SU-DHL-6 (cell line): ENCODE measurements at regions not wholly inside any gene's neighbourhood (a gene's known extent, or its start where the extent isn't known, plus 50 kb on each side); places are given as distances from the start of the nearest gene placed in this dataset.

Experiments used
- H2AFZ ChIP-seq: fragments of 200-600 bp; sonication (generic); 2 replicates; pipeline ENCODE4 v1.6.1; 2014; ENCODE audit warnings: low read depth, mild to moderate bottlenecking, moderate library complexity, mixed read lengths, antibody characterized with exemption, low read length; ENCODE audit not compliant: severe bottlenecking
- H3F3A ChIP-seq: fragments of 200-600 bp; shearing (Covaris generic); 2 replicates; pipeline ENCODE4 v1.6.0; 2016; ENCODE audit warnings: antibody characterized with exemption, mild to moderate bottlenecking; ENCODE audit not compliant: insufficient read depth
- H3K27ac ChIP-seq: fragments of 200-600 bp; sonication (generic); 2 replicates; pipeline ENCODE4 v1.5.1; 2016; ENCODE audit warnings: low read depth, mild to moderate bottlenecking, low read length, moderate library complexity, mixed read lengths
- H3K27me3 ChIP-seq: fragments of 200-600 bp; sonication (generic), shearing (Covaris generic); 2 replicates; pipeline ENCODE4 v1.6.0; 2014; ENCODE audit warnings: mild to moderate bottlenecking, low read length
- H3K36me3 ChIP-seq: fragments of 200-600 bp; sonication (generic); 2 replicates; pipeline ENCODE4 v1.6.1; 2014; ENCODE audit warnings: mild to moderate bottlenecking, low read length, mixed read lengths
- H3K4me2 ChIP-seq: fragments of 300-600, 200-600 bp; shearing (Covaris generic), sonication (generic); 2 replicates; pipeline ENCODE4 v1.6.0; 2014; ENCODE audit warnings: low read length, low read depth, mild to moderate bottlenecking; ENCODE audit not compliant: poor library complexity, severe bottlenecking
- H3K4me3 ChIP-seq: fragments of 200-600 bp; sonication (generic); 2 replicates; pipeline ENCODE4 v1.5.1; 2014; ENCODE audit warnings: antibody characterized with exemption, low read length, mild to moderate bottlenecking, mixed read lengths; ENCODE audit not compliant: insufficient read depth, poor library complexity, severe bottlenecking
- H3K79me2 ChIP-seq: fragments of 200-600 bp; sonication (generic); 2 replicates; pipeline ENCODE4 v1.6.1; 2014; ENCODE audit warnings: mild to moderate bottlenecking, low read length, moderate library complexity; ENCODE audit not compliant: insufficient read depth
- H3K9ac ChIP-seq: fragments of 200-600 bp; sonication (generic); 2 replicates; pipeline ENCODE4 v1.7.0; 2014; ENCODE audit warnings: mild to moderate bottlenecking, low read length
- H3K9me2 ChIP-seq: fragments of 200-600 bp; sonication (generic); replicated peaks from 2 replicates; pipeline ENCODE4 v1.6.1; 2014; ENCODE audit warnings: low read length; ENCODE audit not compliant: insufficient read depth
- H3K9me3 ChIP-seq: fragments of 200-600 bp; sonication (generic); 2 replicates; pipeline ENCODE4 v1.6.1; 2014; ENCODE audit warnings: low read length, mixed read lengths; ENCODE audit not compliant: insufficient read depth
- H4K20me1 ChIP-seq: fragments of 200-600 bp; sonication (generic); 2 replicates; pipeline ENCODE4 v1.6.1; 2014; ENCODE audit warnings: low read depth, mild to moderate bottlenecking, antibody characterized with exemption, low read length, moderate library complexity, mixed read lengths
- EZH2phosphoT487 ChIP-seq: fragments of 200-600 bp; sonication (generic), shearing (Covaris generic); conservative IDR thresholded peaks from 2 replicates; pipeline ENCODE4 v1.6.1; 2018; ENCODE audit warnings: mild to moderate bottlenecking, antibody characterized with exemption, low read length, moderate library complexity, mixed read lengths
- TF ChIP-seq, protein P1 (sequence below): fragments of 200-600 bp; sonication (generic); IDR thresholded peaks from one replicate; pipeline ENCODE4 v1.5.1; 2017; ENCODE audit warnings: antibody characterized with exemption, mild to moderate bottlenecking, low read length, moderate library complexity; ENCODE audit not compliant: insufficient read depth, poor library complexity, severe bottlenecking

DNA sequence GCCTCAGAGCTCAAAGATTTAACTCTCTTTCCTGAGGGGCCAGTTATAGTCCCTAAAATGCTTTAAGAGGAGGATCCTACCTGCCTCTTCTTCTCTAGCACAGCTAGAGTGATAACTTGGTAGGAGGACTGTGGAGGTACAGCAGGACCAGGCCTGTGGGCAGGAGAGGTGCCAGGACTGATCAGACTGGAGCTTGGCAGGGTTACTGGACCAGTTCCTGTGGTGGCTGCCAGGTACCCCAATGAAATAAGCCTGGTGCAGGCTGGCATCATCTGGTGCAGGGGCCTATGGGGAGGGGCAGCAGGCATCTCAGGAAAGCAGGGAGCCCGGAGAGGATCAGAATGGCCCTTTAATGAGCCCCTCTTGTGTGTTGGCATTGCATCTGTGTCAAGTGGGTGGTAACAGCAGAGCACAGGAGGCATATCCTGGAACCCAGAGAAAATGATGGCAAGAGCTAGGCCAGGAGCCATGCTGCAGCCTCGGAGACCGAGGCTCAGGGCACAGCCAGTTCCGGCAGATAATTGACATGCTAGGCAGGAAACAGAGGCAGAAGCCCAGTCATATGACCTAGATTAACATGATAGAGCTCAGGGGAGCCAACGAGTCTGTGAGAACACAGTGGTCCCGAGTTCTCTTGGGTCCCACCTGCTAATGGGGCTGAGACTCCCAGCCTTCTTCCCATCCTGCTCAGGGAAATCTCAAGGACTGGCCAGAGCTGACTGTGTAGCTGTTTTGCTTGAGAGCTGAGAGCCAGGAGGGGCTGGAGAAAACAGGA, 187.5 kb upstream of the ZBED5 start:
- H3K9ac ChIP-seq: no peak overlapping the region
- no peaks in the 10 kb centered on the region for H3F3A ChIP-seq
- H3K79me2 ChIP-seq: no peaks in the 10 kb centered on the region
- H3K9me2 ChIP-seq: no peaks in the 10 kb centered on the region
- no peaks in the 10 kb centered on the region for H3K36me3 ChIP-seq
- no peaks in the 10 kb centered on the region for H3K27me3 ChIP-seq
- H3K27ac ChIP-seq: no peak overlapping the region
- H2AFZ ChIP-seq: no peak overlapping the region
- no peaks in the 10 kb centered on the region for H3K9me3 ChIP-seq
- H4K20me1 ChIP-seq: no peaks in the 10 kb centered on the region
- no peak overlapping the region for H3K4me2 ChIP-seq
- TF ChIP-seq EZH2phosphoT487: no peak
- TF ChIP-seq, protein P1, sequence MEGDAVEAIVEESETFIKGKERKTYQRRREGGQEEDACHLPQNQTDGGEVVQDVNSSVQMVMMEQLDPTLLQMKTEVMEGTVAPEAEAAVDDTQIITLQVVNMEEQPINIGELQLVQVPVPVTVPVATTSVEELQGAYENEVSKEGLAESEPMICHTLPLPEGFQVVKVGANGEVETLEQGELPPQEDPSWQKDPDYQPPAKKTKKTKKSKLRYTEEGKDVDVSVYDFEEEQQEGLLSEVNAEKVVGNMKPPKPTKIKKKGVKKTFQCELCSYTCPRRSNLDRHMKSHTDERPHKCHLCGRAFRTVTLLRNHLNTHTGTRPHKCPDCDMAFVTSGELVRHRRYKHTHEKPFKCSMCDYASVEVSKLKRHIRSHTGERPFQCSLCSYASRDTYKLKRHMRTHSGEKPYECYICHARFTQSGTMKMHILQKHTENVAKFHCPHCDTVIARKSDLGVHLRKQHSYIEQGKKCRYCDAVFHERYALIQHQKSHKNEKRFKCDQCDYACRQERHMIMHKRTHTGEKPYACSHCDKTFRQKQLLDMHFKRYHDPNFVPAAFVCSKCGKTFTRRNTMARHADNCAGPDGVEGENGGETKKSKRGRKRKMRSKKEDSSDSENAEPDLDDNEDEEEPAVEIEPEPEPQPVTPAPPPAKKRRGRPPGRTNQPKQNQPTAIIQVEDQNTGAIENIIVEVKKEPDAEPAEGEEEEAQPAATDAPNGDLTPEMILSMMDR: no peak
- H3K4me3 ChIP-seq: no peak overlapping the region

DNA sequence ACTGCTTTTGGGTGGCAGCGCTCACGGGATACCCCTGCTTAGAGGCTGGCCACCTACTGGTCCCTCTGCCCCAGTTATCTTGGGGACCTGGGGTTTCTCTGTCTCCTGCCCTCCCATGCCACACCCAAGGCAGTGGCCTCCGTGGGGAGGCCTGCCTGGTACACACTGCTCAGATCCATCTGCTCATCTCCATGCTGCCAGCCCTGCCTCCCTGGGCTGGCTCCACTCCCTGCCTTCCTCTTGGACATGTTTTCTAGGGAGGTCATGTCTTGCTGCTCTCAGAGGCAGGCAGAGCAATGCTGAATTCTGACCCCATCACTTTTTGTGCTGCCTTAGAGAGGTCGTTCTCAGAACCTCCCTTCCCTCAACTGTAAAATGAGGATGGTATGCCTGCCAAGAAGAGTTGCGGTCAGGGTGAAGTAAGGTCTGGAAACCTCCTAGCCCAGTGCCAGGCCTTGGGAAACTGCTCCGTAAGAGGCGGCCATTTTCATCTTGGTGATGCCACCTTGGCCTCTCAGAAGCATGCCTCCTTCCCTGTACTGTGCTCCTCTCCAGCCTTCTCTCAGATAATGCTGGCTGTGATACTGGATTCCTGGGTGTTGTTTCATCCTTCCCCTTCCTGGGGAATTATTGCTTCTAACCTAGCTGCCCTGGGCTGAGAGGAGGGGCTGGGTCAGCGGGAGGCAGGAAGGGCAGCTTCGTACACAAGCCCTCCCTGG, 186.4 kb upstream of the ZBED5 start:
- Histone ChIP-seq H3K36me3 (no peaks in the 10 kb centered on the region), H3K9me3 (no peaks in the 10 kb centered on the region)

DNA sequence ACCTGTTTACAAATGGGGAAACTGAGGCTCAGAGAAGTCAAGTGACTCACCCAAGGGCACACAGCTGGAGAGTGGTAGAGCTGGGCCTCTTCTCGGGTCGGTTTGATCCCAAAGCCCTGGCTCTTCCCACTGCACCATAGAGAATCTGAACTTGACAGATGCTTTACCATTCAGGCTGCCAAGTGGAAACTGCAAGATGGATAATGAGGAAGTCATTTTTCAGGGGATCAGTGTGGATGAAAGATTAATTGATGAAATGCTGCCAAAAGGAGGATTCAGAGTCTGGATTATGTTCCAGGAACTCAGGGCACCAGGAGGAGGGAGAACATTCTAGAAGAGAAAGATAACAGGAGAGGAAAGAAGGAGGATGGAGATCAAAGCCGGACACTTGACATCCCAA, 185.9 kb upstream of the ZBED5 start:
- no peaks in the 10 kb centered on the region for H3K27me3 ChIP-seq
- no peaks in the 10 kb centered on the region for H3F3A ChIP-seq
- H4K20me1 ChIP-seq: no peaks in the 10 kb centered on the region
- TF ChIP-seq EZH2phosphoT487: no peak
- TF ChIP-seq, protein P1: no peak
- H2AFZ ChIP-seq: no peak overlapping the region
- no peak overlapping the region for H3K27ac ChIP-seq
- H3K4me3 ChIP-seq: no peak overlapping the region
- no peaks in the 10 kb centered on the region for H3K79me2 ChIP-seq
- H3K9me2 ChIP-seq: no peaks in the 10 kb centered on the region
- H3K9ac ChIP-seq: no peak overlapping the region
- H3K9me3 ChIP-seq: no peaks in the 10 kb centered on the region
- H3K36me3 ChIP-seq: no peaks in the 10 kb centered on the region
- no peak overlapping the region for H3K4me2 ChIP-seq

More for the DNA sequence above, 186.4 kb upstream of the ZBED5 start:
- Histone ChIP-seq H3K27me3 (no peaks in the 10 kb centered on the region), H2AFZ (no peak overlapping the region), H3K4me3 (no peak overlapping the region), H4K20me1 (no peaks in the 10 kb centered on the region), H3K4me2 (no peak overlapping the region), H3F3A (no peaks in the 10 kb centered on the region), H3K79me2 (no peaks in the 10 kb centered on the region), H3K9ac (no peak overlapping the region), H3K9me2 (no peaks in the 10 kb centered on the region), H3K27ac (no peak overlapping the region)
- no peak for TF ChIP-seq EZH2phosphoT487
- TF ChIP-seq, protein P1: no peak
